Erythroblast (primary cell): ENCODE measurements at regions not wholly inside any gene's neighbourhood (a gene's known extent, or its start where the extent isn't known, plus 50 kb on each side); places are given as distances from the start of the nearest gene placed in this dataset.
"Not testable (repeated sequence)": the region's sequence is repeated elsewhere in the genome, so short reads cannot be mapped to it uniquely, and the experiment has no call there.

Experiments
- GATA1 ChIP-seq: IDR thresholded peaks from 2 replicates; pipeline ENCODE4 v1.6.1; 2011; ENCODE audit warnings: low read depth, mild to moderate bottlenecking, control low read depth, low read length, moderate library complexity
- POLR2A ChIP-seq: IDR thresholded peaks from 2 replicates; pipeline ENCODE4 v1.6.1; 2011; ENCODE audit warnings: mild to moderate bottlenecking, low read length

- not testable (repeated sequence) for TF ChIP-seq POLR2A, GATA1
Observed at GRCh38 chr10:46810222-46810621, 101.0 kb upstream of the PTPN20 start.
